Neural cell (in vitro differentiated cells): ENCODE measurements at regions not wholly inside any gene's neighbourhood (a gene's known extent, or its start where the extent isn't known, plus 50 kb on each side); places are given as distances from the start of the nearest gene placed in this dataset.

ENCODE experiments used
- EP300 ChIP-seq: fragments of 450-650 bp; conservative IDR thresholded peaks from 2 replicates; pipeline ENCODE4 v1.6.1; 2014; ENCODE audit warnings: antibody characterized with exemption, mild to moderate bottlenecking, moderate library complexity; ENCODE audit not compliant: poor library complexity, severe bottlenecking
- EZH2 ChIP-seq: fragments of 200-600, 300-800 bp; shearing (Covaris generic), sonication (generic); IDR thresholded peaks from 2 replicates; pipeline ENCODE4 v1.6.1; 2014; ENCODE audit warnings: antibody characterized with exemption, low read length, borderline replicate concordance, mild to moderate bottlenecking; ENCODE audit not compliant: insufficient read depth, poor library complexity, severe bottlenecking
- MXI1 ChIP-seq: fragments of 450-650 bp; conservative IDR thresholded peaks from 2 replicates; pipeline ENCODE4 v1.6.1; 2014; ENCODE audit warnings: antibody characterized with exemption, mild to moderate bottlenecking; ENCODE audit not compliant: poor library complexity, severe bottlenecking
- POLR2AphosphoS5 ChIP-seq: IDR thresholded peaks from 2 replicates; pipeline ENCODE4 v1.6.1; 2012
- RAD21 ChIP-seq: fragments of 450-650 bp; conservative IDR thresholded peaks from 2 replicates; pipeline ENCODE4 v1.6.1; 2014; ENCODE audit warnings: antibody characterized with exemption, mild to moderate bottlenecking, moderate library complexity
- SMC3 ChIP-seq: fragments of 450-650 bp; conservative IDR thresholded peaks from 2 replicates; pipeline ENCODE4 v1.6.1; 2014; ENCODE audit warnings: antibody characterized with exemption, mild to moderate bottlenecking, moderate library complexity; ENCODE audit not compliant: poor library complexity
- TF ChIP-seq, protein P1 (sequence below): fragments of 450-650 bp; IDR thresholded peaks from 2 replicates; pipeline ENCODE4 v1.5.1; 2014; ENCODE audit warnings: antibody characterized with exemption, mild to moderate bottlenecking, moderate library complexity; ENCODE audit not compliant: poor library complexity, severe bottlenecking

GRCh38 chrX:1914606-1915365, 299.9 kb downstream of the ASMT start:
- TF ChIP-seq, protein P1, sequence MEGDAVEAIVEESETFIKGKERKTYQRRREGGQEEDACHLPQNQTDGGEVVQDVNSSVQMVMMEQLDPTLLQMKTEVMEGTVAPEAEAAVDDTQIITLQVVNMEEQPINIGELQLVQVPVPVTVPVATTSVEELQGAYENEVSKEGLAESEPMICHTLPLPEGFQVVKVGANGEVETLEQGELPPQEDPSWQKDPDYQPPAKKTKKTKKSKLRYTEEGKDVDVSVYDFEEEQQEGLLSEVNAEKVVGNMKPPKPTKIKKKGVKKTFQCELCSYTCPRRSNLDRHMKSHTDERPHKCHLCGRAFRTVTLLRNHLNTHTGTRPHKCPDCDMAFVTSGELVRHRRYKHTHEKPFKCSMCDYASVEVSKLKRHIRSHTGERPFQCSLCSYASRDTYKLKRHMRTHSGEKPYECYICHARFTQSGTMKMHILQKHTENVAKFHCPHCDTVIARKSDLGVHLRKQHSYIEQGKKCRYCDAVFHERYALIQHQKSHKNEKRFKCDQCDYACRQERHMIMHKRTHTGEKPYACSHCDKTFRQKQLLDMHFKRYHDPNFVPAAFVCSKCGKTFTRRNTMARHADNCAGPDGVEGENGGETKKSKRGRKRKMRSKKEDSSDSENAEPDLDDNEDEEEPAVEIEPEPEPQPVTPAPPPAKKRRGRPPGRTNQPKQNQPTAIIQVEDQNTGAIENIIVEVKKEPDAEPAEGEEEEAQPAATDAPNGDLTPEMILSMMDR = no peak
- TF ChIP-seq EZH2 = no peak
- TF ChIP-seq POLR2AphosphoS5 = no peak
- TF ChIP-seq SMC3 = no peak
- no peak for TF ChIP-seq EP300
- TF ChIP-seq RAD21 = no peak
- TF ChIP-seq MXI1 = no peak
